RWPE2 (cell line): ENCODE measurements at regions not wholly inside any gene's neighbourhood (a gene's known extent, or its start where the extent isn't known, plus 50 kb on each side); places are given as distances from the start of the nearest gene placed in this dataset.

Source experiments
- ATAC-seq: fragments of 200-7000 bp; cut with Tn5 transposase; 3 replicates; pipeline ENCODE4 v1.9.1; 2021; ENCODE audit warnings: low read depth
- DNase-seq: peaks from one replicate; pipeline ENCODE4 v3.0.0-alpha.2; 2020; ENCODE audit warnings: low spot score
- H3K27ac ChIP-seq: fragments of 450-650 bp; 2 replicates; pipeline ENCODE4 v1.5.1; 2017; ENCODE audit warnings: mild to moderate bottlenecking; ENCODE audit not compliant: poor library complexity, severe bottlenecking
- H3K27me3 ChIP-seq: fragments of 250-450 bp; sonication (Bioruptor Pico); 2 replicates; pipeline ENCODE4 v1.5.1; 2021; ENCODE audit warnings: mild to moderate bottlenecking, moderate library complexity; ENCODE audit not compliant: insufficient read depth, poor library complexity, severe bottlenecking
- H3K36me3 ChIP-seq: fragments of 250-450 bp; sonication (Bioruptor Pico); 2 replicates; pipeline ENCODE4 v1.5.1; 2020; ENCODE audit warnings: low read depth, mild to moderate bottlenecking, moderate library complexity
- H3K4me1 ChIP-seq: fragments of 250-450 bp; sonication (Bioruptor Pico); 2 replicates; pipeline ENCODE4 v1.5.1; 2021; ENCODE audit warnings: mild to moderate bottlenecking, moderate library complexity; ENCODE audit not compliant: insufficient read depth, poor library complexity, severe bottlenecking
- H3K4me3 ChIP-seq: fragments of 250-450 bp; sonication (Bioruptor Pico); 2 replicates; pipeline ENCODE4 v1.5.1; 2021; ENCODE audit warnings: mild to moderate bottlenecking, moderate library complexity; ENCODE audit not compliant: severe bottlenecking
- H3K9me3 ChIP-seq: fragments of 250-450 bp; sonication (Bioruptor Pico); 2 replicates; pipeline ENCODE4 v1.5.1; 2021; ENCODE audit warnings: mild to moderate bottlenecking, moderate library complexity; ENCODE audit not compliant: severe bottlenecking
- CTCF ChIP-seq: fragments of 450-650 bp; IDR thresholded peaks from one replicate; pipeline ENCODE4 v1.5.1; 2017; ENCODE audit warnings: mild to moderate bottlenecking, moderate library complexity; ENCODE audit not compliant: poor library complexity, severe bottlenecking

GRCh38 chr6:125688138-125688537 is 61.3 kb upstream of the HEY2 start:
- H3K27me3 ChIP-seq, result peaks cover 3% of the 10 kb centered on the region
- no peak for TF ChIP-seq CTCF
- DNase-seq (no peak), ATAC-seq (no peak)
- H3K4me3 ChIP-seq, result no peak overlapping the region
- peaks cover 2% of the 10 kb centered on the region for H3K9me3 ChIP-seq
- no peaks in the 10 kb centered on the region for H3K36me3 ChIP-seq
- no peak overlapping the region for H3K27ac ChIP-seq
- no peaks in the 10 kb centered on the region for H3K4me1 ChIP-seq

- Histone ChIP-seq H3K9me3 (no peaks in the 10 kb centered on the region), H3K36me3 (no peaks in the 10 kb centered on the region), H3K4me3 (no peak overlapping the region), H3K4me1 (no peaks in the 10 kb centered on the region), H3K27ac (no peak overlapping the region), H3K27me3 (peaks cover 8% of the 10 kb centered on the region)
- ATAC-seq (no peak), DNase-seq (no peak)
- no peak for TF ChIP-seq CTCF
These were observed 56.0 kb upstream of the HEY2 start for GRCh38 chr6:125693480-125693879.

- no peak for TF ChIP-seq CTCF
These were observed 49.8 kb upstream of the HEY2 start for GRCh38 chr6:125699591-125699990.

More at GRCh38 chr6:125699591-125699990, 49.8 kb upstream of the HEY2 start:
- H3K27ac ChIP-seq, result no peak overlapping the region
- H3K4me3 ChIP-seq, result no peak overlapping the region
- no peaks in the 10 kb centered on the region for H3K9me3 ChIP-seq
- no peak for DNase-seq
- no peak for ATAC-seq
- H3K36me3 ChIP-seq, result no peaks in the 10 kb centered on the region
- H3K27me3 ChIP-seq, result peaks cover 8% of the 10 kb centered on the region
- no peaks in the 10 kb centered on the region for H3K4me1 ChIP-seq
